ENCODE measurements at regions not wholly inside any gene's neighbourhood (a gene's known extent, or its start where the extent isn't known, plus 50 kb on each side); places are given as distances from the start of the nearest gene placed in this dataset.

GRCh38 chr2:217615171-217615570, 387.6 kb downstream of the TNS1 start:
- Mint-ChIP-seq H3K27me3 (ENCODE audit: low read depth in 3 of 3) (peaks cover 0 to 9% (median 4%) of the 10 kb centered on the region in 3 donors), H3K27ac (no peak overlapping the region), H3K36me3 (no peaks in the 10 kb centered on the region), H3K4me3 (no peak overlapping the region), H3K9me3 (no peaks in the 10 kb centered on the region), H3K4me1 (peaks cover 3% of the 10 kb centered on the region)
- Histone ChIP-seq H3K79me2 (ENCODE audit: insufficient read depth, low read length) (no peaks in the 10 kb centered on the region), H2AFZ (ENCODE audit: insufficient read depth, low read depth, low read length, poor library complexity, severe bottlenecking) (no peak overlapping the region), H4K20me1 (ENCODE audit: insufficient read depth, low read length) (no peaks in the 10 kb centered on the region), H3K36me3 (replicated peaks in 1 of 2; ENCODE audit: control insufficient read depth in 1 of 2, insufficient read depth in 2 of 2, low read length in 2 of 2) (no peaks in the 10 kb centered on the region), H3K27me3 (ENCODE audit: control insufficient read depth in 2 of 2, insufficient read depth in 2 of 2, low read length in 2 of 2) (no peaks in the 10 kb centered on the region), H3K27ac (ENCODE audit: low read depth in 1 of 2, low read length in 2 of 2) (no peak overlapping the region), H3K4me1 (ENCODE audit: control insufficient read depth in 1 of 2, insufficient read depth in 2 of 2, low read length in 2 of 2) (no peaks in the 10 kb centered on the region), H3K9me3 (replicated peaks in 1 of 2; ENCODE audit: control insufficient read depth in 1 of 2, insufficient read depth in 1 of 2, low read length in 2 of 2) (no peaks in the 10 kb centered on the region), H3K4me3 (replicated peaks in 1 of 3; ENCODE audit: low read depth in 2 of 3, low read length in 3 of 3) (no peak overlapping the region), H3K9ac (ENCODE audit: insufficient read depth, low read length, poor library complexity, severe bottlenecking) (no peak overlapping the region), H3K4me2 (replicated peaks; ENCODE audit: extremely low read depth, low read length, poor library complexity, severe bottlenecking) (no peak overlapping the region)
- intact Hi-C loops (cut with micrococcal nuclease), result no loop called here
- no peak for DNase-seq
- no peak for TF ChIP-seq CTCF (IDR thresholded peaks at IDR 0.05)
- WGBS (ENCODE audit: insufficient coverage), result no CpG with 5 or more reads among the region's 1 CpG

GRCh38 chr2:217614498-217614897, 388.3 kb downstream of the TNS1 start:
- H3K27me3 Mint-ChIP-seq (ENCODE audit: low read depth in 3 of 3), result peaks cover 0 to 9% (median 7%) of the 10 kb centered on the region in 3 donors
- H3K4me2 ChIP-seq (replicated peaks; ENCODE audit: extremely low read depth, low read length, poor library complexity, severe bottlenecking), result no peak overlapping the region
- no peaks in the 10 kb centered on the region for H3K36me3 Mint-ChIP-seq
- no CpG with 5 or more reads among the region's 3 CpGs for WGBS (ENCODE audit: insufficient coverage)
- H3K9me3 Mint-ChIP-seq, result no peaks in the 10 kb centered on the region
- intact Hi-C loops (cut with micrococcal nuclease), result no loop called here
- no peak overlapping the region for H3K27ac Mint-ChIP-seq
- no peaks in the 10 kb centered on the region for H3K79me2 ChIP-seq (ENCODE audit: insufficient read depth, low read length)
- H3K27me3 ChIP-seq (ENCODE audit: control insufficient read depth in 2 of 2, insufficient read depth in 2 of 2, low read length in 2 of 2), result no peaks in the 10 kb centered on the region
- H3K9me3 ChIP-seq (replicated peaks in 1 of 2; ENCODE audit: control insufficient read depth in 1 of 2, insufficient read depth in 1 of 2, low read length in 2 of 2), result no peaks in the 10 kb centered on the region
- H2AFZ ChIP-seq (ENCODE audit: insufficient read depth, low read depth, low read length, poor library complexity, severe bottlenecking), result no peak overlapping the region
- no peaks in the 10 kb centered on the region for H3K36me3 ChIP-seq (replicated peaks in 1 of 2; ENCODE audit: control insufficient read depth in 1 of 2, insufficient read depth in 2 of 2, low read length in 2 of 2)
- H3K4me3 ChIP-seq (replicated peaks in 1 of 3; ENCODE audit: low read depth in 2 of 3, low read length in 3 of 3), result no peak overlapping the region
- H3K4me1 Mint-ChIP-seq, result peaks cover 3% of the 10 kb centered on the region
- no peak for TF ChIP-seq CTCF (IDR thresholded peaks at IDR 0.05)
- no peak overlapping the region for H3K27ac ChIP-seq (ENCODE audit: low read depth in 1 of 2, low read length in 2 of 2)
- no peak overlapping the region for H3K4me3 Mint-ChIP-seq
- H3K9ac ChIP-seq (ENCODE audit: insufficient read depth, low read length, poor library complexity, severe bottlenecking), result no peak overlapping the region
- peak in 1 of 3 donors; percentile 36 for DNase-seq
- no peaks in the 10 kb centered on the region for H3K4me1 ChIP-seq (ENCODE audit: control insufficient read depth in 1 of 2, insufficient read depth in 2 of 2, low read length in 2 of 2)
- no peaks in the 10 kb centered on the region for H4K20me1 ChIP-seq (ENCODE audit: insufficient read depth, low read length)

Data from CD14-positive monocyte (primary cell).